DND-41 (cell line): ENCODE measurements at regions not wholly inside any gene's neighbourhood (a gene's known extent, or its start where the extent isn't known, plus 50 kb on each side); places are given as distances from the start of the nearest gene placed in this dataset.

ENCODE experiments used
- ATAC-seq: fragments of 200-7000 bp; cut with Tn5 transposase; 3 replicates; pipeline ENCODE4 v1.9.1; 2021; ENCODE audit warnings: low read depth; ENCODE audit not compliant: insufficient read depth
- DNase-seq: peaks from one replicate; pipeline ENCODE4 v3.0.0-alpha.2; 2020
- H2AFZ ChIP-seq: 2 replicates; pipeline ENCODE4 v1.6.0; 2012; ENCODE audit warnings: low read depth, low read length
- H3K27ac ChIP-seq: 2 replicates; pipeline ENCODE4 v1.5.1; 2012; ENCODE audit warnings: low read length, inconsistent platforms
- H3K27me3 ChIP-seq: fragments of 200-600 bp; sonication (generic); 2 replicates; pipeline ENCODE4 v1.6.0; 2012; ENCODE audit warnings: low read length, mild to moderate bottlenecking, inconsistent platforms; ENCODE audit not compliant: insufficient read depth, poor library complexity
- H3K36me3 ChIP-seq: 2 replicates; pipeline ENCODE4 v1.5.1; 2012; ENCODE audit warnings: low read length, inconsistent platforms; ENCODE audit not compliant: insufficient read depth
- H3K4me1 ChIP-seq: 2 replicates; pipeline ENCODE4 v1.5.1; 2012; ENCODE audit warnings: mild to moderate bottlenecking, low read length; ENCODE audit not compliant: insufficient read depth
- H3K4me2 ChIP-seq: 2 replicates; pipeline ENCODE4 v1.6.0; 2012; ENCODE audit warnings: mild to moderate bottlenecking, moderate library complexity, low read length, inconsistent platforms; ENCODE audit not compliant: insufficient read depth
- H3K4me3 ChIP-seq, 2 experiments: fragments of 200-600 bp in 1 of 2; shearing (Covaris generic) in 1 of 2; 2 replicates each; pipeline ENCODE4 v1.5.1; 2012 to 2016; ENCODE audit warnings: inconsistent platforms in 2 of 2, low read length in 2 of 2, mild to moderate bottlenecking in 2 of 2, low read depth in 1 of 2, moderate library complexity in 1 of 2
- H3K79me2 ChIP-seq: 2 replicates; pipeline ENCODE4 v1.6.0; 2012; ENCODE audit warnings: low read length, inconsistent platforms; ENCODE audit not compliant: insufficient read depth
- H3K9ac ChIP-seq: 2 replicates; pipeline ENCODE4 v1.6.0; 2012; ENCODE audit warnings: low read depth, mild to moderate bottlenecking, inconsistent platforms, low read length, moderate library complexity
- H3K9me3 ChIP-seq: 2 replicates; pipeline ENCODE4 v1.5.1; 2012; ENCODE audit warnings: low read length, moderate library complexity, mild to moderate bottlenecking, inconsistent platforms; ENCODE audit not compliant: insufficient read depth, severe bottlenecking
- H4K20me1 ChIP-seq: 2 replicates; pipeline ENCODE4 v1.6.0; 2012; ENCODE audit warnings: low read length; ENCODE audit not compliant: insufficient read depth
- CTCF ChIP-seq: IDR thresholded peaks from 2 replicates; pipeline ENCODE4 v1.5.1; 2012; ENCODE audit warnings: borderline replicate concordance, low read length, moderate library complexity, mild to moderate bottlenecking; ENCODE audit not compliant: poor library complexity, severe bottlenecking; ENCODE audit errors: extremely low read depth
- EZH2 ChIP-seq: IDR thresholded peaks from 3 replicates; pipeline ENCODE4 v1.6.1; 2012; ENCODE audit warnings: borderline replicate concordance, low read depth, mild to moderate bottlenecking, moderate library complexity, low read length, inconsistent platforms; ENCODE audit not compliant: severe bottlenecking

GRCh38 chr7:142476077-142476476 lies 218.2 kb upstream of the PRSS58 start:
- no peak overlapping the region for H2AFZ ChIP-seq
- peaks cover 69% of the 10 kb centered on the region for H3K4me1 ChIP-seq
- TF ChIP-seq CTCF (no peak), EZH2 (no peak)
- no peaks in the 10 kb centered on the region for H3K9me3 ChIP-seq
- H3K79me2 ChIP-seq = no peaks in the 10 kb centered on the region
- no peak for ATAC-seq
- H3K27ac ChIP-seq = peak overlapping the region; percentile 99
- peak overlapping the region; percentile 68 for H3K9ac ChIP-seq
- H3K4me2 ChIP-seq = no peak overlapping the region
- H3K27me3 ChIP-seq = no peaks in the 10 kb centered on the region
- H3K36me3 ChIP-seq = no peaks in the 10 kb centered on the region
- no peak overlapping the region for H3K4me3 ChIP-seq
- DNase-seq = no peak
- H4K20me1 ChIP-seq = no peaks in the 10 kb centered on the region

- no peak overlapping the region for H2AFZ ChIP-seq
- H3K9me3 ChIP-seq = no peaks in the 10 kb centered on the region
- H3K79me2 ChIP-seq = no peaks in the 10 kb centered on the region
- H4K20me1 ChIP-seq = no peaks in the 10 kb centered on the region
- no peaks in the 10 kb centered on the region for H3K27me3 ChIP-seq
- H3K9ac ChIP-seq = no peak overlapping the region
- ATAC-seq = no peak
- peaks cover 47% of the 10 kb centered on the region for H3K4me1 ChIP-seq
- no peak for DNase-seq
- H3K36me3 ChIP-seq = no peaks in the 10 kb centered on the region
- H3K4me2 ChIP-seq = no peak overlapping the region
- TF ChIP-seq CTCF = no peak
- H3K4me3 ChIP-seq = no peak overlapping the region
- no peak overlapping the region; the same call in 1 of the 2 replicates for H3K27ac ChIP-seq
Observed at GRCh38 chr7:142471820-142472219, 214.0 kb upstream of the PRSS58 start.

GRCh38 chr7:142470544-142470830 lies 212.6 kb upstream of the PRSS58 start:
- Histone ChIP-seq H3K36me3 (no peaks in the 10 kb centered on the region), H3K4me1 (peaks cover 36% of the 10 kb centered on the region)
- no peak for ATAC-seq

More at GRCh38 chr7:142470544-142470830, 212.6 kb upstream of the PRSS58 start:
- Histone ChIP-seq H3K4me3 (no peak overlapping the region), H2AFZ (no peak overlapping the region), H4K20me1 (no peaks in the 10 kb centered on the region), H3K9ac (no peak overlapping the region), H3K9me3 (no peaks in the 10 kb centered on the region), H3K27me3 (no peaks in the 10 kb centered on the region), H3K79me2 (no peaks in the 10 kb centered on the region), H3K4me2 (no peak overlapping the region), H3K27ac (0 out of 2 replicates have a peak overlapping the region, but pooled peaks have one; percentile 41)
- TF ChIP-seq EZH2 (no peak), CTCF (no peak)
- DNase-seq = no peak
